HCT116 (cell line): ENCODE measurements at regions not wholly inside any gene's neighbourhood (a gene's known extent, or its start where the extent isn't known, plus 50 kb on each side); places are given as distances from the start of the nearest gene placed in this dataset.

Source experiments
- ATAC-seq: fragments of 200-7000 bp; cut with Tn5 transposase; 2 replicates; pipeline ENCODE4 v1.9.1; 2020; ENCODE audit warnings: mild to moderate bottlenecking, moderate library complexity
- BruUV-seq: library from RNA; stranded (reverse); fragments of 400-500 nt; replicated peaks from 2 replicates; lab custom pipeline; 2021; lab: Mats Ljungman, UMichigan
- CTCF ChIA-PET: fragments of 300-600 bp; sonication (Branson Sonifier 250); formaldehyde crosslinking; loops from one replicate; lab custom pipeline; 2021; ENCODE audit warnings: antibody characterized with exemption; lab: Charles Lee
- POLR2A ChIA-PET: fragments of 300-600, 350-600 bp; sonication (Branson Sonifier 250); formaldehyde crosslinking; loops from one replicate; lab custom pipeline; 2021; ENCODE audit warnings: antibody characterized with exemption; lab: Charles Lee
- RAD21 ChIA-PET, 2 experiments: fragments of 300-600 bp; sonication (Branson Sonifier 250); formaldehyde crosslinking; loops; one replicate each; lab custom pipeline; 2023; ENCODE audit warnings: low total read pairs in 2 of 2; ENCODE audit not compliant: uncharacterized antibody in 2 of 2, unreplicated experiment in 2 of 2, low non-redundant PET in 1 of 2; lab: Charles Lee
- DNase-seq: peaks from one replicate; pipeline ENCODE4 v3.0.0-alpha.2; 2010; ENCODE audit warnings: low read depth, low spot score
- H2AFZ ChIP-seq: fragments of 200-600 bp; shearing (Covaris generic), sonication (generic); 2 replicates; pipeline ENCODE4 v1.6.1; 2017; ENCODE audit warnings: low read depth, mixed run types, mixed read lengths, antibody characterized with exemption, low read length; ENCODE audit not compliant: poor library complexity, severe bottlenecking
- H3K27ac ChIP-seq: 2 replicates; pipeline ENCODE4 v1.5.1; 2012; ENCODE audit warnings: low read depth, low read length
- H3K27me3 ChIP-seq: fragments of 200-600 bp; sonication (generic); 2 replicates; pipeline ENCODE4 v1.6.1; 2016; ENCODE audit warnings: mixed run types, low read length, mixed read lengths; ENCODE audit not compliant: insufficient read depth
- H3K36me3 ChIP-seq, 2 experiments: fragments of 200-500 bp in 1 of 2; fragments of 200-600 bp in 1 of 2; sonication (Bioruptor generic) in 1 of 2; sonication (generic) in 1 of 2; 2 replicates each; pipeline versions ENCODE4 v1.5.1 to v1.6.1; 2014 to 2016; ENCODE audit warnings: low read length in 2 of 2, inconsistent platforms in 1 of 2, mixed read lengths in 1 of 2, mixed run types in 1 of 2; ENCODE audit not compliant: insufficient read depth in 2 of 2, control insufficient read depth in 1 of 2
- H3K4me1 ChIP-seq, 2 experiments: fragments of 200-600 bp in 1 of 2; sonication (generic) in 1 of 2; 2 replicates each; pipeline versions ENCODE4 v1.5.1 to v1.6.1; 2012 to 2017; ENCODE audit warnings: low read length in 2 of 2, inconsistent platforms in 1 of 2, mild to moderate bottlenecking in 1 of 2, mixed read lengths in 1 of 2, mixed run types in 1 of 2, moderate library complexity in 1 of 2; ENCODE audit not compliant: insufficient read depth in 2 of 2, control insufficient read depth in 1 of 2
- H3K4me2 ChIP-seq: fragments of 200-600 bp; sonication (generic); 2 replicates; pipeline ENCODE4 v1.6.1; 2017; ENCODE audit warnings: mixed run types, low read length, mixed read lengths
- H3K4me3 ChIP-seq, 2 experiments: fragments of 200-600 bp in 1 of 2; sonication (generic) in 1 of 2; replicated peaks in 1 of 2; 2 replicates each; pipeline ENCODE4 v1.5.1; 2011 to 2016; ENCODE audit warnings: low read length in 2 of 2, control low read depth in 1 of 2, low read depth in 1 of 2, mild to moderate bottlenecking in 1 of 2, mixed read lengths in 1 of 2, mixed run types in 1 of 2
- H3K79me2 ChIP-seq: fragments of 200-600 bp; sonication (generic); 2 replicates; pipeline ENCODE4 v1.6.1; 2017; ENCODE audit warnings: mild to moderate bottlenecking, mixed run types, low read length, moderate library complexity, mixed read lengths; ENCODE audit not compliant: insufficient read depth
- H3K9ac ChIP-seq: fragments of 200-600 bp; sonication (generic); 2 replicates; pipeline ENCODE4 v1.6.1; 2016; ENCODE audit warnings: low read length, mixed read lengths
- H3K9me2 ChIP-seq: fragments of 200-600 bp; sonication (generic), shearing (Covaris generic); 2 replicates; pipeline ENCODE4 v1.6.1; 2017; ENCODE audit warnings: mixed run types, mild to moderate bottlenecking, moderate library complexity; ENCODE audit not compliant: insufficient read depth
- H3K9me3 ChIP-seq, 2 experiments: fragments of 200-500 bp in 1 of 2; fragments of 200-600 bp in 1 of 2; sonication (Bioruptor generic) in 1 of 2; sonication (generic) in 1 of 2; 2 replicates each; pipeline ENCODE4 v1.6.1; 2014 to 2017; ENCODE audit warnings: low read length in 2 of 2, mixed read lengths in 2 of 2, inconsistent platforms in 1 of 2, low read depth in 1 of 2, mild to moderate bottlenecking in 1 of 2, mixed run types in 1 of 2, moderate library complexity in 1 of 2; ENCODE audit not compliant: control insufficient read depth in 1 of 2, insufficient read depth in 1 of 2
- H4K20me1 ChIP-seq: fragments of 200-600 bp; sonication (generic), shearing (Covaris generic); 2 replicates; pipeline ENCODE4 v1.6.1; 2017; ENCODE audit warnings: mixed run types, mild to moderate bottlenecking, moderate library complexity; ENCODE audit not compliant: insufficient read depth
- CBX3 ChIP-seq: IDR thresholded peaks from 2 replicates; pipeline ENCODE4 v1.6.1; 2012; ENCODE audit warnings: low read depth
- CEBPB ChIP-seq: IDR thresholded peaks from 2 replicates; pipeline ENCODE4 v1.6.1; 2012; ENCODE audit warnings: low read depth
- EGR1 ChIP-seq: IDR thresholded peaks from 2 replicates; pipeline ENCODE4 v1.6.1; 2012; ENCODE audit warnings: low read depth
- ELF1 ChIP-seq: IDR thresholded peaks from 2 replicates; pipeline ENCODE4 v1.6.1; 2012; ENCODE audit warnings: low read depth, borderline replicate concordance
- EZH2phosphoT487 ChIP-seq: fragments of 200-600 bp; IDR thresholded peaks from 2 replicates; pipeline ENCODE4 v1.6.1; 2018; ENCODE audit warnings: antibody characterized with exemption, borderline replicate concordance
- FOSL1 ChIP-seq: IDR thresholded peaks from 2 replicates; pipeline ENCODE4 v1.6.1; 2012; ENCODE audit warnings: low read depth
- JUND ChIP-seq: IDR thresholded peaks from 2 replicates; pipeline ENCODE4 v1.6.1; 2012
- MAX ChIP-seq: IDR thresholded peaks from 2 replicates; pipeline ENCODE4 v1.6.1; 2012
- POLR2A ChIP-seq: IDR thresholded peaks from 2 replicates; pipeline ENCODE4 v1.7.0; 2011; ENCODE audit warnings: borderline replicate concordance; ENCODE audit not compliant: insufficient read depth, insufficient read length; ENCODE audit errors: extremely low read depth
- RAD21 ChIP-seq: IDR thresholded peaks from 2 replicates; pipeline ENCODE4 v1.6.1; 2012; ENCODE audit warnings: low read depth, mild to moderate bottlenecking
- SIN3A ChIP-seq: IDR thresholded peaks from 2 replicates; pipeline ENCODE4 v1.6.1; 2012; ENCODE audit warnings: low read depth
- SP1 ChIP-seq: IDR thresholded peaks from 2 replicates; pipeline ENCODE4 v1.6.1; 2012; ENCODE audit warnings: low read depth
- TCF7L2 ChIP-seq: IDR thresholded peaks from 2 replicates; pipeline ENCODE4 v1.7.0; 2011; ENCODE audit warnings: borderline replicate concordance, inconsistent platforms; ENCODE audit not compliant: insufficient read depth, insufficient read length; ENCODE audit errors: extremely low read depth
- YY1 ChIP-seq: IDR thresholded peaks from 2 replicates; pipeline ENCODE4 v1.6.1; 2011; ENCODE audit warnings: low read length, low read depth, moderate library complexity, mild to moderate bottlenecking; ENCODE audit not compliant: insufficient replicate concordance; ENCODE audit errors: extremely low read depth
- ZFX ChIP-seq: fragments of 450-650 bp; IDR thresholded peaks from 2 replicates; pipeline ENCODE4 v1.6.1; 2017
- intact Hi-C: fragments of 100-400 bp; cut with micrococcal nuclease; formaldehyde crosslinking; loops from 2 replicates; pipeline ENCODE4 v1.10.0; 2022
- TF ChIP-seq, protein P1 (sequence below): IDR thresholded peaks from 2 replicates; pipeline ENCODE4 v1.6.1; 2012; ENCODE audit warnings: low read depth
- TF ChIP-seq, protein P2 (sequence below): IDR thresholded peaks from 2 replicates; pipeline ENCODE4 v1.6.1; 2011; ENCODE audit warnings: mild to moderate bottlenecking, low read length, moderate library complexity; ENCODE audit not compliant: insufficient replicate concordance; ENCODE audit errors: extremely low read depth
- TF ChIP-seq, protein P3 (sequence below): IDR thresholded peaks from 2 replicates; pipeline ENCODE4 v1.6.1; 2012
- TF ChIP-seq, protein P4 (sequence below), 3 experiments: fragments of 200-600 bp in 1 of 3; sonication (generic) in 1 of 3; IDR thresholded peaks in 2 of 3; conservative IDR thresholded peaks in 1 of 3; 2 replicates each; pipeline ENCODE4 v1.5.1; 2012 to 2017; ENCODE audit warnings: low read depth in 2 of 3, low read length in 2 of 3, antibody characterized with exemption in 1 of 3, borderline replicate concordance in 1 of 3, control low read depth in 1 of 3, mild to moderate bottlenecking in 1 of 3, mixed read lengths in 1 of 3, mixed run types in 1 of 3, moderate library complexity in 1 of 3; ENCODE audit not compliant: insufficient read depth in 1 of 3

DNA sequence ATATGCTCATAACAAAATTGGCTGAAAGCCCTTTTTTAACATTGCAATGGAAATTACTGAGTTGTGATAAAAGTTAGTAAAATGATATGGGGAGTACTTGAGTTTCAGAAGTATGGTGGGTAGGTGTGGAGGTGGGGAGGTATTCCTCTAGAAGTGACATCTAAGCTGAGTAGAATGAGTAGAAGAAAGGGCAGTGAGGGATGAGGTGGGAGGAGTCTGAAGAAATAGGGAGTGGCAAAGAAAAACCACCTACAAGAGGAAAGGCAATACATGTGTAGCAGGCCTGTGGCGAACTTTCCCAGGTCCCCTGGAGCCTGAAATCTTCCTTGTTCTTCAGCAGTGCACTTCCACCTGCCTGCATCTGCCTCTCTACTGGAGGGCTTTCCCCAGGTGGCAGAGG, 52.8 kb upstream of the DIPK2A start:
- ATAC-seq (no peak), DNase-seq (no peak)
- no peak overlapping the region for H3K4me3 ChIP-seq
- H3K9me3 ChIP-seq: no peaks in the 10 kb centered on the region
- H3K4me1 ChIP-seq: no peaks in the 10 kb centered on the region
- no peak overlapping the region for H3K9ac ChIP-seq
- no peaks in the 10 kb centered on the region for H3K36me3 ChIP-seq
- no peaks in the 10 kb centered on the region for H3K27me3 ChIP-seq
- ChIA-PET POLR2A (no interaction called here), RAD21 (no interaction called here), CTCF (no interaction called here)
- intact Hi-C loops: no loop called here
- H3K27ac ChIP-seq: no peak overlapping the region
- no peaks in the 10 kb centered on the region for H3K9me2 ChIP-seq
- H2AFZ ChIP-seq: no peak overlapping the region
- H3K79me2 ChIP-seq: no peaks in the 10 kb centered on the region
- TF ChIP-seq CEBPB: no peak
- TF ChIP-seq MAX: no peak
- TF ChIP-seq, protein P1, sequence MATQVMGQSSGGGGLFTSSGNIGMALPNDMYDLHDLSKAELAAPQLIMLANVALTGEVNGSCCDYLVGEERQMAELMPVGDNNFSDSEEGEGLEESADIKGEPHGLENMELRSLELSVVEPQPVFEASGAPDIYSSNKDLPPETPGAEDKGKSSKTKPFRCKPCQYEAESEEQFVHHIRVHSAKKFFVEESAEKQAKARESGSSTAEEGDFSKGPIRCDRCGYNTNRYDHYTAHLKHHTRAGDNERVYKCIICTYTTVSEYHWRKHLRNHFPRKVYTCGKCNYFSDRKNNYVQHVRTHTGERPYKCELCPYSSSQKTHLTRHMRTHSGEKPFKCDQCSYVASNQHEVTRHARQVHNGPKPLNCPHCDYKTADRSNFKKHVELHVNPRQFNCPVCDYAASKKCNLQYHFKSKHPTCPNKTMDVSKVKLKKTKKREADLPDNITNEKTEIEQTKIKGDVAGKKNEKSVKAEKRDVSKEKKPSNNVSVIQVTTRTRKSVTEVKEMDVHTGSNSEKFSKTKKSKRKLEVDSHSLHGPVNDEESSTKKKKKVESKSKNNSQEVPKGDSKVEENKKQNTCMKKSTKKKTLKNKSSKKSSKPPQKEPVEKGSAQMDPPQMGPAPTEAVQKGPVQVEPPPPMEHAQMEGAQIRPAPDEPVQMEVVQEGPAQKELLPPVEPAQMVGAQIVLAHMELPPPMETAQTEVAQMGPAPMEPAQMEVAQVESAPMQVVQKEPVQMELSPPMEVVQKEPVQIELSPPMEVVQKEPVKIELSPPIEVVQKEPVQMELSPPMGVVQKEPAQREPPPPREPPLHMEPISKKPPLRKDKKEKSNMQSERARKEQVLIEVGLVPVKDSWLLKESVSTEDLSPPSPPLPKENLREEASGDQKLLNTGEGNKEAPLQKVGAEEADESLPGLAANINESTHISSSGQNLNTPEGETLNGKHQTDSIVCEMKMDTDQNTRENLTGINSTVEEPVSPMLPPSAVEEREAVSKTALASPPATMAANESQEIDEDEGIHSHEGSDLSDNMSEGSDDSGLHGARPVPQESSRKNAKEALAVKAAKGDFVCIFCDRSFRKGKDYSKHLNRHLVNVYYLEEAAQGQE: no peak
- TF ChIP-seq SP1: no peak
- TF ChIP-seq ELF1: no peak
- no peak for TF ChIP-seq YY1
- TF ChIP-seq, protein P2, sequence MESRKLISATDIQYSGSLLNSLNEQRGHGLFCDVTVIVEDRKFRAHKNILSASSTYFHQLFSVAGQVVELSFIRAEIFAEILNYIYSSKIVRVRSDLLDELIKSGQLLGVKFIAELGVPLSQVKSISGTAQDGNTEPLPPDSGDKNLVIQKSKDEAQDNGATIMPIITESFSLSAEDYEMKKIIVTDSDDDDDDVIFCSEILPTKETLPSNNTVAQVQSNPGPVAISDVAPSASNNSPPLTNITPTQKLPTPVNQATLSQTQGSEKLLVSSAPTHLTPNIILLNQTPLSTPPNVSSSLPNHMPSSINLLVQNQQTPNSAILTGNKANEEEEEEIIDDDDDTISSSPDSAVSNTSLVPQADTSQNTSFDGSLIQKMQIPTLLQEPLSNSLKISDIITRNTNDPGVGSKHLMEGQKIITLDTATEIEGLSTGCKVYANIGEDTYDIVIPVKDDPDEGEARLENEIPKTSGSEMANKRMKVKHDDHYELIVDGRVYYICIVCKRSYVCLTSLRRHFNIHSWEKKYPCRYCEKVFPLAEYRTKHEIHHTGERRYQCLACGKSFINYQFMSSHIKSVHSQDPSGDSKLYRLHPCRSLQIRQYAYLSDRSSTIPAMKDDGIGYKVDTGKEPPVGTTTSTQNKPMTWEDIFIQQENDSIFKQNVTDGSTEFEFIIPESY: no peak
- TF ChIP-seq FOSL1: no peak
- TF ChIP-seq, protein P3, sequence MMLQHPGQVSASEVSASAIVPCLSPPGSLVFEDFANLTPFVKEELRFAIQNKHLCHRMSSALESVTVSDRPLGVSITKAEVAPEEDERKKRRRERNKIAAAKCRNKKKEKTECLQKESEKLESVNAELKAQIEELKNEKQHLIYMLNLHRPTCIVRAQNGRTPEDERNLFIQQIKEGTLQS: no peak
- TF ChIP-seq EGR1: no peak
- no peak for TF ChIP-seq EZH2phosphoT487
- TF ChIP-seq POLR2A: no peak
- no peak for TF ChIP-seq SIN3A
- TF ChIP-seq ZFX: no peak
- no peak for TF ChIP-seq TCF7L2
- no peak for TF ChIP-seq JUND
- no peak for TF ChIP-seq RAD21
- TF ChIP-seq, protein P4, sequence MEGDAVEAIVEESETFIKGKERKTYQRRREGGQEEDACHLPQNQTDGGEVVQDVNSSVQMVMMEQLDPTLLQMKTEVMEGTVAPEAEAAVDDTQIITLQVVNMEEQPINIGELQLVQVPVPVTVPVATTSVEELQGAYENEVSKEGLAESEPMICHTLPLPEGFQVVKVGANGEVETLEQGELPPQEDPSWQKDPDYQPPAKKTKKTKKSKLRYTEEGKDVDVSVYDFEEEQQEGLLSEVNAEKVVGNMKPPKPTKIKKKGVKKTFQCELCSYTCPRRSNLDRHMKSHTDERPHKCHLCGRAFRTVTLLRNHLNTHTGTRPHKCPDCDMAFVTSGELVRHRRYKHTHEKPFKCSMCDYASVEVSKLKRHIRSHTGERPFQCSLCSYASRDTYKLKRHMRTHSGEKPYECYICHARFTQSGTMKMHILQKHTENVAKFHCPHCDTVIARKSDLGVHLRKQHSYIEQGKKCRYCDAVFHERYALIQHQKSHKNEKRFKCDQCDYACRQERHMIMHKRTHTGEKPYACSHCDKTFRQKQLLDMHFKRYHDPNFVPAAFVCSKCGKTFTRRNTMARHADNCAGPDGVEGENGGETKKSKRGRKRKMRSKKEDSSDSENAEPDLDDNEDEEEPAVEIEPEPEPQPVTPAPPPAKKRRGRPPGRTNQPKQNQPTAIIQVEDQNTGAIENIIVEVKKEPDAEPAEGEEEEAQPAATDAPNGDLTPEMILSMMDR (IDR thresholded peaks at IDR 0.05 in 2 of 3, conservative IDR thresholded peaks at IDR 0.05 in 1 of 3; ENCODE audit: borderline replicate concordance in 1 of 3, insufficient read depth in 1 of 3, low read depth in 2 of 3, low read length in 2 of 3): no peak
- TF ChIP-seq CBX3: no peak
- no TSS peak for BruUV-seq
- no peaks in the 10 kb centered on the region for H4K20me1 ChIP-seq
- no peak overlapping the region for H3K4me2 ChIP-seq
